Stimulated activated CD8-positive, alpha-beta memory T cell treated with anti-CD3 and anti-CD28 coated beads, Interleukin-7, amount 100 ng/mL, for 4 hours (primary cell): ENCODE measurements at regions not wholly inside any gene's neighbourhood (a gene's known extent, or its start where the extent isn't known, plus 50 kb on each side); places are given as distances from the start of the nearest gene placed in this dataset.

Source experiments
- DNase-seq, 2 donors: peaks; one replicate each; pipeline ENCODE4 v3.0.0-alpha.2; 2020; ENCODE audit warnings: low read depth in 2 of 2

DNA sequence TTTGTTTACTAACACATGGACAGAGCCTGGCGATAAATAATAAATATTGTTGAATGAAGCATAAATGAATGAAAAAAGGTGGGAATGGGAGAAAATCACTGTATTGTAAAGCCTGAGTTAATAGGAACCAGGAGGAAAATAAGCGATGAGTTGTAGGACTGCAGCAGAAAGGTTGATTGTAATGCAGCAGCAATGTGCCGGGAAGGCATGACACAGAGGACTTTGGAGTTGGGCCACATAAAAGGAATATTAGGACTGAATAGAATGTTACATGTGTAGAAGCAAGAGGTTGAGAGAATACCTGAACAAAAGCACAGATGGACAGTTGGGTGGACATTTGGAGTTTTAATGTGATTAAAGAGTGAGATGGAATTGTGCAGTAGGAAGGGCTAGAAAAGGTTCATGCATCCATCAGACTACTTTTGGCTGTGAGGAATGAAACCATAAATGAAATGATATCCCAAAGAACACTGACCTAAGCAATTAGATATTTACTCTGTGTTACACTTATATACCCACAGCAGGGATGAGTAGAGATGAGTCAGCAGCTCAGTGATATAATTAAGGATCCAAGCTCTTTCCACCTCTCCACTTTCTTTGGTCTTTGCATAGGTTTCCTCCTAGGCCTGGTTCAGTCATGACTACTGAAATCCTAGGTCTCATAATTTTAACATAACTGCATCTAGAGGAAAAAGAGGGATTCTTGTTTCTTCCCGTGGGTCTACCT, 55.4 kb downstream of the CCER1 start:
- DNase-seq = no peak

DNA sequence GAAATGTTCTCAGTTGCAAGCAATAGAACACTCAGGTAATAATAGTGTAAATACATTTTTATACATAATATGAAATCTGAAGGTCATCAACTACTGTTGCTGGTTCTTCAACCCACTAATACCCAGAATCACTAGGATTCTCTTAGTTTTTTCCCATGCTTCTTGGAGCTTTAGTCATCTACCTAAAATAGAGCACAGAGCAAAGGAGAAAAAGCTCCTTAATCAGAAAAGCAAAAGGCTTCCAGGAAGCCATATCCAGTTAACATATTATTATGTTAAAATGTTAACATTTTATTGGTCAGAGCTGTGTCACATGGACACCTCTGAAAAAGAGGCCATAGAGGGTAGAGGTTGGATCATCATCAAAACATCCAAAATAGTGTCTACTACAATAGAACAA, 57.0 kb downstream of the CCER1 start:
- no peak for DNase-seq

DNA sequence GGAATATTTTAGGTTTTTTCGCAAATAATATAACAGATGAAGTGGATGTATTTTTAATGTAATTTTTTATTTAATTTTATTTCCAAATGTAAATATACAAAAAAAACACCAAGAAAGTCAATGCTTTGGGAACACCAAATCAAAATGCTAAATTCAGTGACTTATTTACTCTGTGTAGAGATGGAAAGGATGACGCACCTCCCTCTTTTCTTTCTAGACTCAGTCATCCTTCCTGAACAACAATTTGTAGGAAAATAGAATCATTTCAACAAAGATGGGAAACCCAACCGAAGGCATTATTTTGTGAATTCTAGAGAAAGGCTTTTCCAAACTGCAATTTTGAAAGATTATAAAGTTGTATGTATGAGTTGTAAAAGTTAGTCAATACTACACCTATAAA, 57.7 kb downstream of the CCER1 start:
- no peak for DNase-seq

DNA sequence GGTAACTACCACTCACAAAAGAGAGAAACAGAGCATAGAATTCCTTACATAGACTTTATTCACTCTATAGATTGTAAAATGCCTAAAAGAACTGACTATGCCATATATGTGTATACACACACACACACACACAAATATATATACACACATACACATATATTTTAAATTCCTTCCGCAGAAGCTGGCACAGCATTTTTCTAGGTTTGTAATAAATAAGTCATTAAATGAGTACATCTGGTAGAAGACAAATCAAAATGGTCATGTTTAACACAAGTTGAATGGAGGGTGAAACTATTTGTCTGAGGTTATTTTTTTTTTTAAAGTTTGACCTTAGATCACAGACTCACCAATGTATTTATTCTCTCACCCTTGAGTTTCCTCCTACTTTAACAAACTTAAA, 58.2 kb downstream of the CCER1 start:
- no peak for DNase-seq

DNA sequence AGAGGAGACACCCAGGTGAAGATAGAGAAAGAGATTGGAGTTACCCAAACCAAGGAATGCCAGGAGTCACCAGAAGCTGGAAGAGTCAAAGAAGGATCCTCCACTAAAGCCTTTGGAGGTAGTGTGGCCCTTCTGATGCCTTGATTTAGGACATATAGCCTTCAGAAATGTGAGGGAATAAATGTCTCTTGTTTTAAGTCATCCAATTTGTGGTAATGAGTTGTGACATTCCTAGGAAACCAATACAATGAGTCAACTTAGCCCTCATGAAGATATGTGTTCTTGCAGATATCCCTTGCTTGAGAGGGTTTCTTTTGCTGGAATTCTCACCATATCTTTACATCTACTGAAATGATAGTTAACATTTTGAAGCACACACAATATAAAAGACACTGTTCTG, 58.8 kb downstream of the CCER1 start:
- DNase-seq = no peak

DNA sequence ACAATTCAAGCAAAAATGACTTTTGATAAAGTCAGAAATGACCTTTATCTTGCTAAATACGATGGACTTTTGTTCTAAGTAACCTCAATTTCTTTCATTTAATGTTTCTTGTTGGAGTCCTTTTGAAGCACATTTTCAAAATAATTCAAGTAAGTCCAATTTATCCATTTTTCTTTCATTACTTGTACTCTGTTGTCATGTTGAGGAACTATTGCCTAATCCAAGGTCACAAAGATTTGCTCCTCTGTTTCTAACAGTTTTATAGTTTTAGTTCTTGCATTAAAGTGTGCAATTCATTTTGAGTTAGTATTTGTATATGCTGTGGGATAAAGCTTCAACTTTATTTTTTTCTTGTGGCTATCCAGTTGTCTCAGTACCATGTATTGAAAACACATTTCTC, 66.7 kb downstream of the CCER1 start:
- DNase-seq = no peak

DNA sequence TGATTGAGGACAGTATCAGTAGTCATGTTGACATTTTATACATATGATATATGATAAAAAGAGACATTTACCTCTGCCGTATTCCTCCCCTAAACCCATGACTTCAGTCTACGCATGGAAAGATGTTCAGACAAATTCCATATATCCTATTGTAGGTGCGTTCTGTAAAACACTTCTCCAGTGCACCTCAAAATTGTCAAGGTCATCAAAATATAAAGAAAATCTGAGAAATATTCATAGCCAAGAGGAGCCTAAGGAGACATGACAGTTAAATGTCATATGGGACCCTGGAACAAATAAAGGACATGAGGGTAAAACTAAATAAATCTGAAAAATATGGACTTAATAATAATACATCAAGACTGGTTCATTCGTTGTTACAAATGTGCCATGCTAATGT, 71.5 kb downstream of the CCER1 start:
- no peak for DNase-seq

DNA sequence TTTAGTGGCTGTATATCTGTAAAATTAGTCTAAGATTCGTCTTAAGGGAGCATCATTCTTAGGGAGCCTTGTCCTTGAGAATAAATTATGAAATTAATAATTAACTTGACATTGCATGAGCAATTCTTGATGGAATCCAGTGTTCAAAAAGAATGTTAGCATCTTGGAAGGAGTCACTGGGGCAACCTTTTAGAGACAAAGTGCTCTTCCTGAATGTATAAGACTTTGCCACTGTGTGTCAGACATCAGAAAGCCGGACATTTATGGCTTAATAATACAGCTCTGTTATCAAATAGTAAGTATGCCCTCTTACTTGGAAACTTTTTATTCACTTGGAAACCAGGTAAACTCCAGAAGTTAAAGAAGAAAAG, 83.3 kb downstream of the CCER1 start:
- DNase-seq = no peak

DNA sequence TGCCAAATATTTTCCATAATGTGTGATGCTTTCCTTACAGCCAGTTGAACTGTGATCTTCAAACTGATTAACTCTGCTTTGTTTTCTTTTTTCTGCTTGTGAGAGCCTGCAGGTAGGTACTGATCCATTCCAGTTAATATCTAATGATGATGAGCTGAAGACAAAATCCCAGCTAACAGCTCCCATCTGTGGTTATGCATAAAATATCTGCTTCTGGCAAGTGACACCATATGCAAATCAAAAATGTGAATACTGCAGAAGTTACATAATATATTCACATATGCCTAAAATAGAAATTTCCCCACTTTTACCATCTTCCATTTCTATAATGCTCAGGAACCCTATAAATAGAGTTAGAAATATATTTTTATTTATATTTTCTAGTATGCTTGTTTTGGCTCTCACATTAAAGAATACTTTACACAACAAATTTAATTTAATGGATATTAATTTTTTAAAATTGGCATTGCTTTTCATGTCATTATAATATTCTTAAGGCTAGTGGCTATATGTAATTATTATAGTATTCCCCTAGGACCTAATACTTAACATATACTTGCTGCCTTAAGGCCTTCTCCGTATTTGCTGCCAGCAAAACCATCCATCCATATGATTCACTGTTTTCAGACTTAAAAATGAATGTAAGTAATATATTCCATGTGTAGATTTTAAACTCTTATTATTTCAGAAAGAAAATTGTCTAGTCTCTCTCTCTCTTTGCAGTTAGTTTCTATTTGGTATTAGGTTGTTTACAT, 83.8 kb downstream of the CCER1 start:
- no peak for DNase-seq

DNA sequence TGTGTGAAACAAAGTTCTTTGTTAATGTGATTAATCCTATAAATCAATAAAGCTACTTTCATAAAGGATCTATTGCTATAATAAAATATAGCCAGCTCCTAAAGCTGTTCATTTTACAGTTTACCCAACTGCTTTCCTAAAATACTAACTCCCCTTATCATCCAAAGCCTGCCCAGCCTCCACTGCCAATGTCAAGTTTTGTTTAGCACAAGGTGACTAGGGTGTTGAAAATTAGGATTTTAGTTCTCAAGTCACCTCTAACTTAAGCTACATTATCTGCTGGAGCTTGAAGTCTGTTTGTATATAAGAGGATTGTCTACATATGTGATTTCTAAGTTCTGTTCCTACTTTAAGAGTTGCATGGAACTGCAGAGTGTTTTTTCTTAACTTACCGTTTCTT, 86.3 kb downstream of the CCER1 start:
- no peak for DNase-seq

DNA sequence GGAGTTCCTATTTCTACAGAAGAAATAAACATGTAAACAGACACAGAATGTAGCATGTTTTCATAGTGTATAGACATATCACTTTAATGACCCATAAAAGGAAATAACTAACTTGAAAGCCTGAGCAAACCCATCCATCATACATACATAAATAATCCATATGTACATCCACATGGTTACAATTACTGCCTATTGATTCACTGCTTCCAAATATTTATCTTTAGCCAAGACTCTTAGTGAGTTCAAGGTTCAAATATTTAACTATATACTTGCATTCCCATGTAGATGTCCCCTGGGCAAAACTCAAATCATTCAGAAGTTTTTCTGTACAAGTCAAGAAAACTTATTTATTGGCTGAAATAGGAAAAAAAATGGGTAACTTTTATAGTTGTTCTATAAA, 95.4 kb downstream of the CCER1 start:
- DNase-seq = no peak

- DNase-seq = no peak
These were observed 96.7 kb downstream of the CCER1 start for GRCh38 chr12:90858252-90858651.

DNA sequence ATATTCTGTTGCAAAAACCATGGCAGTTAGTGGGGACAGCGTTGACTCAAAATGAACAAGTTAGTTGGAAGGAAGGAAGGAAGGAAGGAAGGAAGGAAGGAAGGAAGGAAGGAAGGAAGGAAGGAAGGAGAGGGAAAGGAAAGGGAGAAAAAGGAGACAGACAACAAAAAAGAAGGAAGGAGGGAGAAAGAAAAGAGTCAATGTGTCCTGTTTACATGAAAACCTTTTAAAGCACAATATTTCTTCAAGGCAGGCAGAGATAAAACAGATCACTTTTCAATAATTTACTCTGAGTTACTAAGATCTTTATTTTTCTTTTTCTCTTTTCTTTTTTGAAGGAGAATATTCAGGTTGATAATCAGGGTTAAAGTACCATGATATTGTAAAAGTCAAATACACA, 99.4 kb downstream of the CCER1 start:
- no peak for DNase-seq

DNA sequence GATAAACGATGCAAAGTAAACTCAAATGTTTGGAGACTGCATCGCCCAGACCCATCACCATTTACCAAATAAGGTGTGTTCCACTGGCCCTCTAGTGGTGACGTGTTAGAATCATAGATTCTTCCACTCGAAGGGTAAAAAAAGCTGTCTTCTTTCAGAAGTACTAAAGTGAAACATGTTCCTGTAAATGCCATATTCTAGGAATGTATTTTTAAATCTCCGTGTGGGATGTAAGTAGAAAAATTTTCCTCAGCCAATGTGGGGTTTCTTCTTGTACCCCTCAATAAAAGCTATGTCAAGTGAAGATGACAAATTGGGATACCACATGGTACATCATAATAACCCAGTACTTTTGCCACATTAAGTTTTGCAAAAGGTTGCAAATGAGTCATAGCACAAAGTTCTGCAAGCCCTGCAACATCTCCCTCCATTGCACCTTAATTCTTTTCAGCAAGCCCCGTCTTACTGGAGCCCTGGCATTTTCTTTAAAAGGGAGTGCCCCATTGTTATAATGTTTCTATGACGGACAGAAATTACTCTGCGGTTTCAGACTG, 100.8 kb downstream of the CCER1 start:
- DNase-seq = no peak

DNA sequence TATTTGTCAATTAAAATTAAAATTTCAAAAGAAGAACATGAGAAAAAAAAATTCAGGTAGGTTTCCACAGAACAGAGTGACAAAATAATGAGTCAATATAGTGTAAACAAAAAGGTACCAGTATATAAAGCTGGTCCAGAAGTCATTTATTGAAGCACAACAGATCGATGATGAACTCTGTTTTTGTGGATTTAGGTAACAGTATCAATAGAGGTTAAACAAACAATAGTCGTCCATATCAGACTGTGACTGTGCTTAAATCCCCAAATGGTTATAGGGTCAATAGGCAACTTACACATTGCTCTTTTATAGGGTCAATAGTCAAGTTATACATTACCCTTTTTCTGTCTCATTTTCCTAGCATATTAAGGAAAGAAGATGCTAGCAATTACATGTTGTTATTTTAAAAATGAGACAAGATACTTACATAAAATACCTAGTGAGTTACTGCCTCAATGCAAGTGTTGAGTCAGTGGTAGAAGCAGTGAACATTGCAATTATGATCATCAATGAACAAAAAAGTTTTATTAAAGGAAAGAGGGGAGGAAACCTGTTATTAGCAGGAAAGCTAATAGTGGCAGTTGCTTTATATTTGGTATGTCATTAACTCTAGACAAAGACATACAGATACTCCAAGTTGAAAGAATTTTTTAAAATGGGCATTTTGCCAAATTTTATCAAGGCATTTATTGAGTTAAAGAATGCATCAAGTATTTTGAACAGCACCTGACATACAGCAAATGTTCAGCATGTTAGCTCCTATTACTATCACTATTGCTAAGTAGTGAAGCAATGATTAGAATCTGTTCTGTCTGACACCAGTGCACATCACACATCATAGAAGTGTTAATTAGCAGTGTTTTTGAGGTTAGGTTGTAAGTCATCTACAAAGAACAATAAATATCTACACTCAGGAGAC, 102.9 kb downstream of the CCER1 start:
- DNase-seq = no peak

- no peak for DNase-seq
These were observed 112.5 kb downstream of the CCER1 start for GRCh38 chr12:90842477-90842876.

GRCh38 chr12:90841336-90841735, 113.6 kb downstream of the CCER1 start:
- DNase-seq = no peak

DNA sequence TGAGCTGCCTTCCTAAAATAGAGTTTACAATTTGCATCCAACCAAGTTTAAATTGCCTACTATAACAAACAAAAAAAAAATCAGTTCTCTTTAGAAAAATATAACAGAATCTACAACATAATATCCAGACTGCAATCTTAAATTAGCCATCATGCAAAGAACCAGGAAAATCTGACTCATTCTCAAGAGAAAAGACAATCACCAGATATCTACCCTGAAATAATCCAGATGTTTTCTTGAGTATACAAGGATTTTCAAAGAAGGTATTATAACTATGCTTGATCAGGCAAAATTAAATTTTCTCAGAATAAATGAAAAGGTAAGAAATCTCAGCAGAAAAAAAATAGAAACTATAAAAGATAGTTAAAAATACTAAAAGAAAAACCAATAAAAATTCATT, 115.6 kb downstream of the CCER1 start:
- no peak for DNase-seq

DNA sequence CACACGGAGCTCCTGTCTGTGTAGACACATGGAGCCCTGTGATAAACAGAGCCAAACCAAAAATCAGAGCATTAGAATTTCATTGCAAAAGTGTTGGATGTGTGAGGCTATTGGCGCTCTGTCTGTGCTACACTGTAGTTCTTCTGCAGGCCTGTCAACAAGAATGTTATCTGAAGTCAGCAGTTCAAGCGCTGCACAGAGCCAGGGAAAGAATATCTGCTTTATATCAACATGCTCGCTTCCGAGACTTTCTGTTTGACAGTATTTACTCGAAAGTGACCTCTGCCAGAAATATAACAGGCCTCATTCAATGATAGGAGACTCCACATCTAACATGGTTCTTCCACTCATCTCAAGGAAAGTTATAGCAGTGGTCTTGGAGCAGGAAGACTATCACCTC, 118.3 kb downstream of the CCER1 start:
- no peak for DNase-seq

GRCh38 chr12:90833228-90833627, 121.7 kb downstream of the CCER1 start:
- no peak for DNase-seq

GRCh38 chr12:90832427-90832826, 122.5 kb downstream of the CCER1 start:
- no peak for DNase-seq

DNA sequence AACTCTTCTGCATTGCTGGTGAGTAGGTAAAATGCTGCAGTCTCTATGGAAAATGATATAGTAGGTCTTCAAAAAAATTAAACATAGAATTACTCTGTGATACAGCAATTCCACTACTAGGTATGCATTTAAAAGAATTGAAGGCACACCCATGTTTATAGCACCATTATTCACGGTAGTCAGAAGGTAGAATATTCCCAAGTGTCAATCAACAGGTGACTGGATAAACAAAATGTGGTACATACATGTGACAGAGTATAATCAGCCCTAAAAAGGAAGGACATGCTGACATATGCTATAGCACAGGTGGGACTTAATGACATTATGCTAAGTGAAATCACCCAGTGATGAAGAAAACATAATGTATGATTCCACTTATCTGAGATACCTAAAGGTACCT, 123.3 kb downstream of the CCER1 start:
- no peak for DNase-seq
